Osteoblast (primary cell): ENCODE measurements at regions not wholly inside any gene's neighbourhood (a gene's known extent, or its start where the extent isn't known, plus 50 kb on each side); places are given as distances from the start of the nearest gene placed in this dataset.

Source experiments
- DNase-seq: peaks from one replicate; pipeline ENCODE4 v3.0.0; 2011; ENCODE audit warnings: low spot score, mixed read lengths; ENCODE audit not compliant: insufficient read length; ENCODE audit errors: missing footprints
- H2AFZ ChIP-seq: 2 replicates; pipeline ENCODE4 v1.6.0; 2011; ENCODE audit warnings: mild to moderate bottlenecking, low read length
- H3K27ac ChIP-seq: 2 replicates; pipeline ENCODE4 v1.5.1; 2011; ENCODE audit warnings: mild to moderate bottlenecking, low read depth, low read length, moderate library complexity
- H3K27me3 ChIP-seq: 2 replicates; pipeline ENCODE4 v1.6.0; 2012; ENCODE audit warnings: mild to moderate bottlenecking, control low read depth, inconsistent platforms, low read length, moderate library complexity; ENCODE audit not compliant: insufficient read depth
- H3K36me3 ChIP-seq: 2 replicates; pipeline ENCODE4 v1.5.1; 2011; ENCODE audit warnings: mild to moderate bottlenecking, low read length, control low read depth, moderate library complexity; ENCODE audit not compliant: insufficient read depth
- H3K4me1 ChIP-seq: 2 replicates; pipeline ENCODE4 v1.5.1; 2011; ENCODE audit warnings: mild to moderate bottlenecking, low read length, control low read depth, moderate library complexity; ENCODE audit not compliant: insufficient read depth
- H3K4me2 ChIP-seq: 2 replicates; pipeline ENCODE4 v1.6.0; 2011; ENCODE audit warnings: mild to moderate bottlenecking, low read length; ENCODE audit not compliant: insufficient read depth
- H3K4me3 ChIP-seq: fragments of 200-600 bp; sonication (generic); 3 replicates; pipeline ENCODE4 v1.5.1; 2012; ENCODE audit warnings: mild to moderate bottlenecking, low read length, inconsistent platforms; ENCODE audit not compliant: insufficient read depth
- H3K79me2 ChIP-seq: 2 replicates; pipeline ENCODE4 v1.6.0; 2012; ENCODE audit warnings: mild to moderate bottlenecking, low read length, control low read depth, inconsistent platforms; ENCODE audit not compliant: insufficient read depth
- H3K9me3 ChIP-seq: 2 replicates; pipeline ENCODE4 v1.5.1; 2011; ENCODE audit warnings: low read depth, low read length, control low read depth
- H4K20me1 ChIP-seq: 2 replicates; pipeline ENCODE4 v1.6.0; 2012; ENCODE audit warnings: mild to moderate bottlenecking, low read length, control low read depth; ENCODE audit not compliant: insufficient read depth
- CTCF ChIP-seq: IDR thresholded peaks from 2 replicates; pipeline ENCODE4 v1.5.1; 2011; ENCODE audit warnings: mild to moderate bottlenecking, low read depth, low read length, moderate library complexity; ENCODE audit errors: extremely low read depth

- DNase-seq, result no peak
- Histone ChIP-seq H3K4me1 (no peaks in the 10 kb centered on the region), H3K9me3 (no peaks in the 10 kb centered on the region), H4K20me1 (no peaks in the 10 kb centered on the region), H3K79me2 (no peaks in the 10 kb centered on the region), H3K27me3 (peaks cover 11% of the 10 kb centered on the region), H2AFZ (no peak overlapping the region), H3K4me3 (no peak overlapping the region), H3K36me3 (no peaks in the 10 kb centered on the region), H3K4me2 (no peak overlapping the region), H3K27ac (no peak overlapping the region)
- no peak for TF ChIP-seq CTCF
These were observed 65.2 kb upstream of the SYPL1 start for GRCh38 chr7:106177300-106177690.

- H2AFZ ChIP-seq, result no peak overlapping the region
- H3K79me2 ChIP-seq, result no peaks in the 10 kb centered on the region
- no peaks in the 10 kb centered on the region for H3K4me1 ChIP-seq
- no peaks in the 10 kb centered on the region for H4K20me1 ChIP-seq
- no peaks in the 10 kb centered on the region for H3K36me3 ChIP-seq
- peaks cover 11% of the 10 kb centered on the region for H3K27me3 ChIP-seq
- H3K9me3 ChIP-seq, result no peaks in the 10 kb centered on the region
- H3K27ac ChIP-seq, result no peak overlapping the region
- H3K4me2 ChIP-seq, result no peak overlapping the region
- peak; percentile 85 for DNase-seq
- TF ChIP-seq CTCF, result peak; percentile 95
- no peak overlapping the region for H3K4me3 ChIP-seq
These were observed 64.5 kb upstream of the SYPL1 start for GRCh38 chr7:106176414-106177299.

- no peak overlapping the region for H3K27ac ChIP-seq
- no peaks in the 10 kb centered on the region for H3K9me3 ChIP-seq
- H3K4me3 ChIP-seq, result no peak overlapping the region
- H3K4me1 ChIP-seq, result no peaks in the 10 kb centered on the region
- no peak for DNase-seq
- no peak overlapping the region for H3K4me2 ChIP-seq
- H3K27me3 ChIP-seq, result peaks cover 8% of the 10 kb centered on the region
- no peaks in the 10 kb centered on the region for H4K20me1 ChIP-seq
- H3K79me2 ChIP-seq, result no peaks in the 10 kb centered on the region
- no peak overlapping the region for H2AFZ ChIP-seq
- no peak for TF ChIP-seq CTCF
- H3K36me3 ChIP-seq, result no peaks in the 10 kb centered on the region
These were observed 63.4 kb upstream of the SYPL1 start for GRCh38 chr7:106175507-106175906.

GRCh38 chr7:106170651-106171050 lies 58.5 kb upstream of the SYPL1 start:
- no peak for DNase-seq
- H3K27me3 ChIP-seq, result peaks cover 14% of the 10 kb centered on the region
- H3K79me2 ChIP-seq, result no peaks in the 10 kb centered on the region
- no peaks in the 10 kb centered on the region for H3K36me3 ChIP-seq
- H4K20me1 ChIP-seq, result no peaks in the 10 kb centered on the region
- no peak overlapping the region for H3K27ac ChIP-seq
- no peak for TF ChIP-seq CTCF
- H3K9me3 ChIP-seq, result no peaks in the 10 kb centered on the region
- no peak overlapping the region for H2AFZ ChIP-seq
- H3K4me2 ChIP-seq, result no peak overlapping the region
- H3K4me3 ChIP-seq, result no peak overlapping the region
- H3K4me1 ChIP-seq, result peaks cover 13% of the 10 kb centered on the region
